GM12891 (cell line): ENCODE measurements at regions not wholly inside any gene's neighbourhood (a gene's known extent, or its start where the extent isn't known, plus 50 kb on each side); places are given as distances from the start of the nearest gene placed in this dataset.

Experiments
- POLR2A ChIP-seq: IDR thresholded peaks from 2 replicates; pipeline ENCODE4 v1.6.1; 2011; ENCODE audit warnings: low read depth, low read length, control low read depth
- TAF1 ChIP-seq: IDR thresholded peaks from 2 replicates; pipeline ENCODE4 v1.6.1; 2011; ENCODE audit warnings: low read depth, low read length, control low read depth

DNA sequence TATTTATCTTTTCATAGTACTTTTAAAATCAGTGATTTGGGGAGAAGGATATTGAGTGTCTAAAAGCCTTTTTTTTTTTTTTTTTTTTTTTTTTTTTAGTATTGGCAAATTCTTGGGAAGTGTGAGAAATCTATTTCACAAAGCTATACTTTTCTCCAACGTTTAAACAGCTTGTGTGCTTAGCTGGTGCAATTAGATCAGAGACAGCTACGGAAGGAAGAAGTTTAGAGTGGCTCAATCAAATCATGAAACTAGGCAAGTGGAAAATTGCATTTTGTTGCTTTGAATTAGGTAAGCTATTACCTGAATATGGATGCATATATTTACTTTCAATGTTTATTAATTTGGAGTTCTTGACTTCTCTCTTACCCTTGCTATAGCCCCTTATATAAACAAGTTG is 1001.9 kb downstream of the PDHA2 start:
- no peak for TF ChIP-seq POLR2A
- no peak for TF ChIP-seq TAF1
